Stimulated activated CD8-positive, alpha-beta memory T cell treated with anti-CD3 and anti-CD28 coated beads, Interleukin-15, amount 100 ng/mL, for 24 hours (primary cell): ENCODE measurements at regions not wholly inside any gene's neighbourhood (a gene's known extent, or its start where the extent isn't known, plus 50 kb on each side); places are given as distances from the start of the nearest gene placed in this dataset.

Experiments
- DNase-seq: peaks from one replicate; pipeline ENCODE4 v3.0.0-alpha.2; 2020; ENCODE audit warnings: low read depth

- no peak for DNase-seq
Measured at GRCh38 chr2:194264586-194264985, 1392.4 kb upstream of the SLC39A10 start.

GRCh38 chr2:194260185-194260584, 1396.8 kb upstream of the SLC39A10 start:
- no peak for DNase-seq

DNA sequence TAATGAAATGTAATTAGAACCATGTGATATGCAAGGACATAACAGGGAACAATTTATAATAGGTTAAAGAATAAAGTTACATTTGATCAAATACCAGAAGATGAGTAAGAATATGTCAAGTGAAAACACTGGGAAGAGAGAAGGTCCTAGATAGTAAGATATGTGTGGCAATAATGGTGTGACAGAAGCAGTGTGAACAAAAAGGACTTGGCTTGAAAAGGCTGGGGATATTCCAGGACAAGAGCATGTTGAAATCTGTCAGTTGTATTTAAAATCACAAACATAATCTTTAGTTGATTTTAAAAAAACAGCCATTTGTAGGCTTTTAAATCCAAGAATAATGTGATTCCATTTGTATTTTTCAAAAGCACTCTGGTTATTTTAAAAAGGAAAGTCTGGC, 1399.9 kb upstream of the SLC39A10 start:
- no peak for DNase-seq

- no peak for DNase-seq
Measured at GRCh38 chr2:194253528-194254259, 1403.3 kb upstream of the SLC39A10 start.

- DNase-seq: no peak
Measured at GRCh38 chr2:194252127-194252526, 1404.9 kb upstream of the SLC39A10 start.

GRCh38 chr2:194232600-194232999, 1424.4 kb upstream of the SLC39A10 start:
- DNase-seq: no peak

- no peak for DNase-seq
Measured at GRCh38 chr2:194223218-194223617, 1433.8 kb upstream of the SLC39A10 start.

- DNase-seq: no peak
Measured at GRCh38 chr2:194214192-194214591, 1442.8 kb upstream of the SLC39A10 start.

DNA sequence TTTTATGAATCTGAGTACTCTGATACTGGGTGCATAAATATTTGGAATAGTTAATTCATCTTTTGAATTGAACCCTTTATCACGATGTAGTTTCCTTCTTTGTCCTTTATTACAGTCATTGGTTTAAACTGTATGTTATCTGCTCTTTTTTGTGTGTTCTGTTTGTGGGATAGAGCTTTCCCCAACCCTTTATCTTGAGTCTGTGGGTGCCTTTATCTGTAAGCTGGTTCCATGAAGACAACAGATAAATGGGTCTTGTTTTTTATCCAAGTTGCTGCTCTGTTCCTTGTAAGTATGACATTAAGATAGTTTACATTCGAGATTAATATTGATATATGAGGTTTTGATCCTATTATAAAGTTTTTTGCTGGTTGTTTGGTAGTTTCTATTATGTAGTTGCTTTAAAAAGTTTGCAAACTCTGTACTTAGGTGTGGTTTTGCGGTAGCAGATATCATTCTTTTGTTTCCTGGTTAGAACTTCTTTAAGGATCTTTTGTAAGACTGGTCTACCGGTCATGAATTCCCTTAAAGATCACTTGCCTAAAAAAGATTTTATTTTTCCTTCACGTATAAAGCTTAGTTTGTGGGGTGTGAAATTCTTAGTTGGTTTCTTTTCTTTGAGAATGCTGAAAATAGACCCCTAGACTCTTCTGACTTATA, 1451.3 kb upstream of the SLC39A10 start:
- no peak for DNase-seq

DNA sequence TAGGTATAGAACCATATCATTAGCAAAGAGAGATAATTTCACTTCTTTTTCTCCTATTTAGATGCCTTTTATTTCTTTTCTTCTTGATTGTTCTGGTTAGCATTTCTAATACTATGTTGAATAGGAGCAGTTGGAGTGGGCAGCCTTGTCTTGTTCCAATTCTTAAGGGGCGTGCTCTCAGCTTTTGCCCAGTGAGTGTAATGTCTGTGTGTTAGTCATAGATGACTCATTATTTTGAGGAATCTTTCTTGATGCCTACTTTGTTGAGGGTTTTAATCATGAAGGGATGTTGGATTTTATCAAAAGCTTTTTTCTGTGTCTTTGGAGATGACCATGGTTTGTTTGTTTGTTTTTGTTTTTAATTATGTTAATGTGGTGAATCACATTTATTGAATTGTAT, 1453.1 kb upstream of the SLC39A10 start:
- DNase-seq: no peak

GRCh38 chr2:194182888-194183287, 1474.1 kb upstream of the SLC39A10 start:
- DNase-seq: no peak

DNA sequence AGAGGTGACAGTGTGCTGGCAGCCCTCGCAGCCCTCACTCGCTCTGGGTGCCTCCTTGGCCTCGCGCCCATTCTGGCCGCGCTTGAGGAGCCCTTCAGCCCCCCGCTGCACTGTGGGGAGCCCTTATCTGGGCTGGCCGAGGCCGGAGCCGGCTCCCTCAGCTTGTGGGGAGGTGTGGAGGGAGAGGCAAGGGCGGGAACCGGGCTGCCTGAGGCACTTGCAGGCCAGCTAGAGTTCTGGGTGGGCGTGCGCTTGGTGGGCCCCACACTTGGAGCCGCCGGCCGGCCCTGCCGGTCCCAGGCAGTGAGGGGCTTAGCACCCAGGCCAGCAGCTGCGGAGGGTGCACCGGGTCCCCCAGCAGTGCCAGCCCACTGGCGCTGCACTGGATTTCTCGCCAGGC, 1480.9 kb upstream of the SLC39A10 start:
- no peak for DNase-seq

- no peak for DNase-seq
Measured at GRCh38 chr2:194166818-194167217, 1490.2 kb upstream of the SLC39A10 start.

DNA sequence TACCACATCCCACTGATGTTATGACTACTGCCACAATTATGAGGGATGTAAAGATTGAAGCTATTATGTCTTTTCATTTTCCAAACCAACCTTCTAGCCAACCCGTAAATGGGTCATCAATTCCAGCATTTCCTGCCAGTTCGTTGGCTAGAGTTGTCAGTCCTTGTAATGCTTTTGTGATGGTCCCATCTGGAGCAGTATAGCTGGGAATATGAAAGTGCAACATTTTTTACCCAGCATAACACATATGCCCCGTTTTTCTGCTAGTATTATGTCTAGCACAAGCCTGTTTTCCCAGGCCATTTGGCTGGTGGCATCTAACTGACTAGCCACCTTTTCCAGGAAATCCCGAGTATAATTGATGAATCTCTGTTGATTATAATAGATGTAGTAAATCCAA, 1501.6 kb upstream of the SLC39A10 start:
- DNase-seq: no peak

DNA sequence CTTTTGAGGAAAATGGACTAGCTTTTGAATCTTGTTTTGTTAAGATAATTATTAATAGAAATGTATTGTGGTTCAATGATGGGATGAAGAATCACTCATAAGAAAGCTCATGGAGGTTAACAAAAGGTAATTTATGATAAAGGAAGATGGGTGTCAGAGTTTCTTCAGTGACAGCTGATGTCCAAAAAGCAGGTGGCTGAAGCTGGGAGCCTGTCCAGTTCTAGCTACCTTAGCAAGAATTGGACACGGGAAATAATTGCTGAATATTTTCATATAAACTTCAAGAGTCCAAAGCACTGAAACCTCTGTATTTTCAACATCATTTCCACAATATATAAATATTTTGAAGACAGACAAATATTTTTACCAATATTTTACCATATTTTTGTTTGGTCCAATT, 1505.8 kb upstream of the SLC39A10 start:
- no peak for DNase-seq

GRCh38 chr2:194135463-194135862, 1521.6 kb upstream of the SLC39A10 start:
- DNase-seq: no peak

DNA sequence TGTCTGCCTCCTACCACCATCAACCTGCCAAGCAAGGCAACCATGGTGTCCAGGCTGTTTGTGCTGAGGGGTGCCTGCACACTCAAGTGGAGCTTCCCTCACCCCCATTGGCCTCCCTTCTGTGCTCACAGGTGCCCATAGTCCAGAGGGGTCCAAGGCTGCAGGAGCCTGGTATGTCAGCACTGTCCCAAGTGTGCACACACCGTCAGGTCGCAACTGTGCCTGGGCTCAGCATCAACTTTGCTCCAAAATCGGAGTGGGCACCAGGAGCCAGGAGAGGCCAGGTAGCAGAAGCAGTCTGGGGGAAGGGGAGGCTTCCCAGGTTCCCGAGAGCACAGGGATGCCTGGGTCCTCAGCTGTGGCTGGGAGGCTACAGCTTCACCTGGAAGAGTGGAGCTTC, 1528.2 kb upstream of the SLC39A10 start:
- DNase-seq: no peak

DNA sequence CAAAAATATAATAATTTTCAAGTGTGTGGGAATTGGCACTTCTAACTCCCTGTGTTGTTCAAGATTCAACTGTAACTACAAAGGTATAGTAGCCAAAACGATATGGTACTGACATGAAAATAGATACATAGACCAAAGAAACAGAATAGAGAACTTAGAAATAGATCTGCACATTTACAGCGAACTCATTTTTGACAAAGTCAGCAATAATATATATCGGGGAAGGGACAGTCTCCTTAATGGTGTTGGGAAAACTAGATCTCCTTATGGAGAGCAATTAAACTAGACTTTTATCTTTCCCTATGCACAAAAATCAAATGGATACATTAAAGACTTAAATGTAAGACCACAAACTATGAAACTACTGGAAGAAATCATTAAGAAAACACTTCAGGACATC, 1530.6 kb upstream of the SLC39A10 start:
- no peak for DNase-seq

DNA sequence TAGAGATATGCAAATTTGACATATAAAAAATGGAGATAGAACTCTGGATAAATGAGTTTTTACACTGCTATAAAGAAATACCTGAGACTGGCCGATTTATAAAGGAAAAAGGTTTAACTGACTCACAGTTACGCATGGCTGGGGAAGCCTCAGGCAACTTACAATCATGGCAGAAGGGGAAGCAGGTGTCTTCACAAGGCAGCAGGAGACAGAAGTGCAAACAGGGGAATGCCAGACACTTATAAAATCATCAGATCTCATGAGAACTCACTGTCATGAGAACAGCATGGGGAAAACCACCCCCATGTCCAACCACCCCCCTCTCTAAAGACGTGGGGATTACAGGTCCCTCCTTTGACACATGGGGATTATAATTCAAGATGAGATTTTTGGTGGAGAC, 1540.2 kb upstream of the SLC39A10 start:
- no peak for DNase-seq

DNA sequence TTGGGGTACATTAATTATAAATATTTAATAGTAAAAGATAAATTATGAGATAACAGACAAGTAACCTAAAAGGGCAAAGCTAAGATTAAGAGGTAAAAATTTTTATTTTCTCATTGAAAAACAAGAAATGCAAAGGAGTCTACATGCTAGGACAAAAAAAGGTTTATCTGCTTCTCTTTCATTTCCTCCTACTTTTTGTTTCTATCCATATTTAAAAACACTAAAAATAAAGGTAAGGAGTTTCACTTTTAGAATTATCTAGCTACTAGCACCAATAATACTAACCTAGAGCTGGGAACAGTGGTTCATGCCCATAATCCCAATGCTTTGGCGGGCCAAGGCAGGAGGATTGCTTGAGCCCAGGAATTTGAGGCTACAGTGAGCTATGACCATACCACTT, 1551.7 kb upstream of the SLC39A10 start:
- DNase-seq: no peak

DNA sequence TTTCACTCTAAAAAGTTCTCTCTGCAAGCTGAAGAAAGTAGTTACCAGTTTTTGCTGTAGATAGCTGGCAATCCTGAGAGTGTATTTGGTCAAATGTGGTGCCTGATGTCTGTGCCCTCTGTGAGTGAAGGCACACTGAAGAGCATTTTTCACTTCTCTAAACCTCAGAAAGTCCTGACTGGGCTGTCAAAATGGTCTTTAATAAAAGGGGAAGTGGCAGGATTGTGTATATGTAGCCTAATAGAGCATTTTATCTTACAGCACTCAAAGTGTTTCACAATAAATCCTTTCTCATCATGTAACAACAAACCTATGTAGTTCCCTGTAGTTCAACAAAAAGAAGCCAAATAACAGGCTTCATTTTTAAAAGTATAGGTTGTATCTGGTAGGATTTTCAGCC, 1552.3 kb upstream of the SLC39A10 start:
- no peak for DNase-seq

DNA sequence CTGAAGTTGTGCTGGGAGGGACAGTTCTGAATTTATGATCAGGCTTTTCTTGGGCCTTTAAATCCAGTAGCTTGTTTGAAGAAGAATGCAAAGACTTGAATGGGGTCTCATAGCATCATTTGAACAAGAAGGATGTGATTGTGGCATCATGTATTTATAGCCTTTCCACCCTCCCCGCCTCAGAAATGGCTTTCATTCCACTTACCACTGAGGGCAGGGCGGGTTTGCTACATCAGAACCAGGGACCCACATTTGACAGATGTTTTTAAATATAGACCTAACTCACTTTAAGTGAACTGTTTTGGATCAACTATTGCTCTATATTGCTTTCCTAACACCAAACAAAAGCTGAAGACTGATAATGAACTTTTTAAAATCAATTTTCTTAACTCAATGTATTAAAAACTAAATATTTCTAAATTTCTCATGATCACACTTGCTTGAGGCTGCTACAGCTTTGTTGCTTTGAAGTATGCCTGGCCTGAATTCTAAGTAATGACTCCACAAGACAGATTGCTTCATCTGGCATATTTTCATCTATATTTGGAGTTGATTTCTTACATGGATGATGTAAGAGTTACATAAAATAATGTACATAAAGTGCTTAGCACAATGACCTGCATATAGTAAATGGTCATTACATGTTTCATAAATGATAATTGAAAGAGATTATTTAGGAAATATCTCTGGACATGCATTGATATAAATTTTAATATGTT, 1552.9 kb upstream of the SLC39A10 start:
- no peak for DNase-seq

DNA sequence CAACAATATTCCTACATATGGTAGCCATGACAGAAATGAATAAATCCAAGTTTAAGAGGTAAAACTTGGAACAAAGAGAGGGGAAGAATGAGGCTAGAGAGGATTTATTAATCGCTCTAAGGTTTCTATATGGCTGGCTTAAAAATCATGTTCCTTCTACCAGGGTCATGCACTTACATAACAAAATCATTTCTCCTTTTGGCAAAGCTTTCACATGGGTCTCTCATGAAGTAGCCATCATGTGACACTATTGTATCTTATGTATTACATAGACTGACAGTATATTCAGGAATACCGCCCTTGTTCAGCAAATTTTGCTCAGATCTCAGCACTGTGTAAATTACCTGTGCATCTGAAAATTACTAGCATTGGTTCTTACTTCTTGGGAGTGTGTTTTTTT, 1554.5 kb upstream of the SLC39A10 start:
- DNase-seq: no peak
